ENCODE measurements at regions not wholly inside any gene's neighbourhood (a gene's known extent, or its start where the extent isn't known, plus 50 kb on each side); places are given as distances from the start of the nearest gene placed in this dataset.

GRCh38 chr5:42057254-42057690, 132.2 kb downstream of the FBXO4 start:
- TF ChIP-seq EZH2 (IDR thresholded peaks at IDR 0.05) (no peak), CTCF (IDR thresholded peaks at IDR 0.05 in 2 of 3, conservative IDR thresholded peaks at IDR 0.05 in 1 of 3; ENCODE audit: borderline replicate concordance in 1 of 3, insufficient read depth in 1 of 3, low read depth in 2 of 3, low read length in 2 of 3) (peak; percentile 52 to 87 (median 79); a peak in 5 of 6 replicates), MAX (IDR thresholded peaks at IDR 0.05) (no peak), POLR2A (IDR thresholded peaks at IDR 0.05; ENCODE audit: borderline replicate concordance, extremely low read depth, insufficient read depth, insufficient read length) (no peak), JUND (IDR thresholded peaks at IDR 0.05) (no peak)
